Prostate gland (tissue), 2 donors: ENCODE measurements at regions not wholly inside any gene's neighbourhood (a gene's known extent, or its start where the extent isn't known, plus 50 kb on each side); places are given as distances from the start of the nearest gene placed in this dataset.

Source experiments
- CTCF ChIP-seq, 4 experiments: fragments of 200-600 bp in 2 of 4; fragments of 450-650 bp in 2 of 4; sonication (generic) in 2 of 4; IDR thresholded peaks; 1 replicate in 3 of 4; 2 replicates in 1 of 4; pipeline ENCODE4 v1.5.1; 2016 to 2019; ENCODE audit warnings: antibody characterized with exemption in 4 of 4, mild to moderate bottlenecking in 2 of 4, moderate library complexity in 2 of 4
- POLR2A ChIP-seq: fragments of 450-650 bp; IDR thresholded peaks from one replicate; pipeline ENCODE4 v1.6.1; 2016; ENCODE audit warnings: antibody characterized with exemption, mild to moderate bottlenecking
- POLR2AphosphoS5 ChIP-seq: sonication (generic); formaldehyde crosslinking; IDR thresholded peaks from one replicate; pipeline ENCODE4 v1.6.1; 2017; ENCODE audit warnings: antibody characterized with exemption

- TF ChIP-seq CTCF (IDR thresholded peaks at IDR 0.05): no peak
- no peak for TF ChIP-seq POLR2A
- TF ChIP-seq POLR2AphosphoS5: no peak
Observed at GRCh38 chr11:96543177-96543576, 153.4 kb downstream of the JRKL start.
